Uterus (tissue), 3 donors: ENCODE measurements at regions not wholly inside any gene's neighbourhood (a gene's known extent, or its start where the extent isn't known, plus 50 kb on each side); places are given as distances from the start of the nearest gene placed in this dataset.

Source experiments
- DNase-seq, 2 donors: peaks; one replicate each; pipeline ENCODE4 v3.0.0-alpha.2; 2019 to 2020
- H3K27ac ChIP-seq, 2 donors: fragments of 200-600 bp; sonication (generic); 1 replicate in 1 of 2; 2 replicates in 1 of 2; pipeline ENCODE4 v1.5.1; 2016 to 2018
- H3K27me3 ChIP-seq, 2 donors: fragments of 200-600 bp; sonication (generic); one replicate each; pipeline ENCODE4 v1.5.1; 2018 to 2019; ENCODE audit warnings: control low read depth in 1 of 2
- H3K36me3 ChIP-seq, 2 donors: fragments of 200-600 bp; sonication (generic); one replicate each; pipeline ENCODE4 v1.5.1; 2019; ENCODE audit warnings: control low read depth in 1 of 2
- H3K4me1 ChIP-seq, 2 donors: fragments of 200-600 bp; sonication (generic); one replicate each; pipeline ENCODE4 v1.5.1; 2018 to 2019; ENCODE audit warnings: control low read depth in 1 of 2
- H3K4me3 ChIP-seq, 2 donors: fragments of 200-600 bp; sonication (generic); 1 replicate in 1 of 2; 2 replicates in 1 of 2; pipeline ENCODE4 v1.5.1; 2018 to 2019; ENCODE audit warnings: mild to moderate bottlenecking in 1 of 2
- H3K9me3 ChIP-seq, 2 donors: fragments of 200-600 bp; sonication (generic); one replicate each; pipeline ENCODE4 v1.5.1; 2019; ENCODE audit warnings: control low read depth in 1 of 2
- POLR2A ChIP-seq, 2 donors: fragments of 450-650 bp; IDR thresholded peaks; one replicate each; pipeline ENCODE4 v1.6.1; 2016; ENCODE audit warnings: antibody characterized with exemption in 2 of 2, mild to moderate bottlenecking in 1 of 2, moderate library complexity in 1 of 2
- intact Hi-C: fragments of 100-400 bp; cut with DNase I; formaldehyde crosslinking; loops from one replicate; pipeline ENCODE4 v1.15.1; 2023; ENCODE audit warnings: low total_unique reads
- TF ChIP-seq, protein P1 (sequence below), 4 experiments: fragments of 200-600 bp in 2 of 4; fragments of 450-650 bp in 2 of 4; sonication (generic) in 2 of 4; IDR thresholded peaks; one replicate each; pipeline ENCODE4 v1.5.1; 2016 to 2019; ENCODE audit warnings: antibody characterized with exemption in 4 of 4, mild to moderate bottlenecking in 2 of 4, moderate library complexity in 1 of 4
- donor health status: DM: yes; HTN: yes; CAD: no.

DNA sequence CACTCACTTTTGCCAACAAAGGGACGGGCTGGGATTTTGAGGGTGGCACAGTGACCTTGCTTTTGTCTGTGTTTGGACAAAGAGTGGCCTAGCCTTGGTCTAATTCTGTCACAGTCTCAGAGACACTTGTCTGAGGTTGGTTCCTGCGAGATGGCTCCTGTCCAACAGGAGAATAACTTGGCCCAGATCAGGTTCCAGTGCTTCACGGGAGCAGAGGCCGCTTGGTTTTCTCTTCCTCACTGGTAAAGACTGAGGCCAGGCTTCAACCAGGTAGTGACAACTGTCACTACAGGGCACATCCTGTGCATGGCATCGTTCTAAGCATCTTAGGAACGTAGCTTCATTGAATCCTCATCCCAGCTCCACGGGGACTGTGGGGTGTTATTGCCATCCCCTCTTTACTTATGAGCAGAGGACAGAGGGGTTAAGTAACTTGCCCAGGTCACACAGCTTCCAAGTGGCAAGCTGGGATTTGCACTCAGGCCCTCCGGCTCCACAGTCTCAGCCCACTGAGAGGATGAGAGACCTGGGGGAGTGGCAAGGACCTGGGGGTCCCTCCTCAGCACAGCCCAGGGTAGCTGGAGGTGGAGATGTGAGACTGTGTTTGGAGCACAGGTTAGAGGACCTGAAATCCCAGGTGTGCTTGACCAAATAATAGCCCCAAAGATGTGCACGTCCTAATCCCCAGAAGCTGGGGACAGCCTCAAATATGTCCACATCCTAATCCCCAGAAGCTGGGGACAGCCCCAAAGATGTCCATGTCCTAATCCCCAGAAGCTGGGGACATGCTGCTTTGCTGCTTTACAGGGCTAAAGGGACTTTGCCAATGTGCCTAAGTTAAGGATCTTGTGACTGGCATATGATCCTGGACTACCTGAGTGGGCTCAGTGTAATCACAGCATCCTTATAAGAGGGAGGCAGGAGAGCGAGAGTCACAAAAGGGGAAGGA lies 179.2 kb upstream of the RTL1 start:
- no peaks in the 10 kb centered on the region for H3K9me3 ChIP-seq
- DNase-seq = no peak
- no peaks in the 10 kb centered on the region for H3K4me1 ChIP-seq
- no peak overlapping the region for H3K27ac ChIP-seq
- no peaks in the 10 kb centered on the region for H3K36me3 ChIP-seq
- TF ChIP-seq, protein P1, sequence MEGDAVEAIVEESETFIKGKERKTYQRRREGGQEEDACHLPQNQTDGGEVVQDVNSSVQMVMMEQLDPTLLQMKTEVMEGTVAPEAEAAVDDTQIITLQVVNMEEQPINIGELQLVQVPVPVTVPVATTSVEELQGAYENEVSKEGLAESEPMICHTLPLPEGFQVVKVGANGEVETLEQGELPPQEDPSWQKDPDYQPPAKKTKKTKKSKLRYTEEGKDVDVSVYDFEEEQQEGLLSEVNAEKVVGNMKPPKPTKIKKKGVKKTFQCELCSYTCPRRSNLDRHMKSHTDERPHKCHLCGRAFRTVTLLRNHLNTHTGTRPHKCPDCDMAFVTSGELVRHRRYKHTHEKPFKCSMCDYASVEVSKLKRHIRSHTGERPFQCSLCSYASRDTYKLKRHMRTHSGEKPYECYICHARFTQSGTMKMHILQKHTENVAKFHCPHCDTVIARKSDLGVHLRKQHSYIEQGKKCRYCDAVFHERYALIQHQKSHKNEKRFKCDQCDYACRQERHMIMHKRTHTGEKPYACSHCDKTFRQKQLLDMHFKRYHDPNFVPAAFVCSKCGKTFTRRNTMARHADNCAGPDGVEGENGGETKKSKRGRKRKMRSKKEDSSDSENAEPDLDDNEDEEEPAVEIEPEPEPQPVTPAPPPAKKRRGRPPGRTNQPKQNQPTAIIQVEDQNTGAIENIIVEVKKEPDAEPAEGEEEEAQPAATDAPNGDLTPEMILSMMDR (IDR thresholded peaks at IDR 0.05) = no peak
- no peak for TF ChIP-seq POLR2A (IDR thresholded peaks at IDR 0.05)
- intact Hi-C loops = no loop called here
- H3K27me3 ChIP-seq = peaks cover under 1 to 4% of the 10 kb centered on the region in 2 donors
- no peak overlapping the region for H3K4me3 ChIP-seq

DNA sequence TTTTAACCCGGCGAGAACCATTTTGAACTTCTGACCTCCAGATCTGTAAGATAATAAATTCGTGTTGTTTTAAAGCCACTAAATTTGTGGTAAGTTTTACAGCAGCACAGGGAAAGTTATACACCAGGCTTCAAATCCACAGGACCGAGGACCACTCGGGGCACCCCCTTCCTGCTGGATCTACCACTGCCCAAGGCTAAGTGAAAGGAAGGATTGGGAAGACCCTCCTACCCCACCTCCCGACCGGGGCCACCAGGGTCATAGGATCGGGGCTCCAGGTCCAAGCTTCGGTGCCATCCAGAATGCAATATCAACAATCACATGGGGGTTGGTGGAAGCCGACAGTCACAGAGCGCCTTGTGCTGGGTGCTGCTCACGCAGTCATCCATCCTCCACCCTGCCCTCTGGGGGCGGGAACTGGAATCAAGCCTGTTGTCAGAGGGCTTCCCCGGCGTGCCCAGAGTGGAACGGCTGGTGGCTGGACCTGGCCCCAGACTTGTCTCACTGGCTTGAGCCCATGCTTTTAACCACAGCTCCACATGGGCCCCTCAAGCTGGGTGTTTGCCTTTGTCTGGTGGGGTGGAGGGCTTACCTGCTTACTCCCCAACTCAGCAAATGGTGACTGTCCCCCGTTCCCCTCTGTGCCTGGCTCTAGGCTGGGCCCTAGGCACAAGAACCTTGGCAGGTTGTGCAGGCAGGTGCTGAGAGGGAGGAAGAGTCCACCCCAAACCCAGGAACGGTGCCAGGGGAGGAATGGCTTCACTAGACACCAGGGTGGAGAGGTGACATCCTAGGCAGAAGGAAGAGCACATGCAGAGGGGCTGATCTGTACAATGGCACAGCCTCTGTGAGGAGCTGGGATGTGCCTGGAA lies 180.3 kb upstream of the RTL1 start:
- TF ChIP-seq POLR2A (IDR thresholded peaks at IDR 0.05) = no peak
- TF ChIP-seq, protein P1 (IDR thresholded peaks at IDR 0.05) = no peak
- no peak overlapping the region for H3K27ac ChIP-seq
- H3K36me3 ChIP-seq = no peaks in the 10 kb centered on the region
- no peaks in the 10 kb centered on the region for H3K27me3 ChIP-seq
- H3K4me1 ChIP-seq = no peaks in the 10 kb centered on the region
- H3K9me3 ChIP-seq = no peaks in the 10 kb centered on the region
- no peak overlapping the region for H3K4me3 ChIP-seq
- DNase-seq = no peak
- intact Hi-C loops = no loop called here

DNA sequence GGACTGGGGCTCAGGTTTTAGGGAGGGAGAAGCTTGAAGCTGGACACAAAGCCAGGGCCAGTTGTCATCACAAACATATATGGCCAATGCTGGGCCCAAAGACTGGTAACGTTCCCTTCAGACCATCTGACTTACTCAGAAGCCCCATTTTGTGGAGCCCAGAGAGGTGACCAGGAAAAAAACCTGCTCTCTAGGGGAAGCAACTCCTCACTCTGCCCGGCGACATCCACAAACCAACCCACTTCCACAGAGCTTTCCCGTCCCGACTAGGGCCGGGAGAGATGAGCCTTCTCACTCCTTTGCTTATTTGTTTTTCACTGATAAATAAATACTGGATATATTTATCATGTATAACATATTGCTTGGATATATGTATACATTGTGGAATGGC lies 180.9 kb upstream of the RTL1 start:
- no peaks in the 10 kb centered on the region for H3K9me3 ChIP-seq
- no peak for TF ChIP-seq POLR2A (IDR thresholded peaks at IDR 0.05)
- TF ChIP-seq, protein P1 (IDR thresholded peaks at IDR 0.05) = no peak
- H3K4me1 ChIP-seq = no peaks in the 10 kb centered on the region
- no peak overlapping the region for H3K27ac ChIP-seq
- no peak overlapping the region for H3K4me3 ChIP-seq
- intact Hi-C loops = no loop called here
- no peaks in the 10 kb centered on the region for H3K36me3 ChIP-seq
- DNase-seq = no peak
- H3K27me3 ChIP-seq = no peaks in the 10 kb centered on the region

DNA sequence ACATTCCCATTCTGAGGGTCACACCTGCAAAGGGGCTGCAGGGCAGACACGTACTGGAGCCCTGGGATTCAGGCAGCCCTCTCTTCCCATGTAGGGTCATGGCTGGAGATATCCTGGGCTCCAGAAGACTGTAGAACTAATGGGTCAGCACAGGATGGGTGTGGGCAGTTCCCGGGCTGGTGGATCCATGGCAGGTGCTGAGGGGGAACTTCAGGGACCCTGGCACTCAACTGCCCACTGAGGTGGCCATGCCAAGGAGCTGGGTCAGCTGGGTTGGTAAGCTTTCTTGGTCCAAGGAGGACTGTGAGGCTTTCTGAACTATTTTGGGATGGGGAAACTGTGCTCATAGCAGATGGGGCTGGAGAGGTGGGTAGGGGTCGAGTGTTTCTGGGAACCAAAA lies 183.4 kb upstream of the RTL1 start:
- intact Hi-C loops = no loop called here
- Histone ChIP-seq H3K36me3 (no peaks in the 10 kb centered on the region), H3K4me1 (no peaks in the 10 kb centered on the region), H3K4me3 (no peak overlapping the region), H3K9me3 (no peaks in the 10 kb centered on the region), H3K27ac (no peak overlapping the region), H3K27me3 (no peaks in the 10 kb centered on the region)
- TF ChIP-seq, protein P1 (IDR thresholded peaks at IDR 0.05) = no peak
- TF ChIP-seq POLR2A (IDR thresholded peaks at IDR 0.05) = no peak
- DNase-seq = no peak
